SH-SY5Y (cell line): ENCODE measurements at regions not wholly inside any gene's neighbourhood (a gene's known extent, or its start where the extent isn't known, plus 50 kb on each side); places are given as distances from the start of the nearest gene placed in this dataset.

Source experiments
- GATA2 ChIP-seq: IDR thresholded peaks from 2 replicates; pipeline ENCODE4 v1.6.1; 2011; ENCODE audit warnings: mild to moderate bottlenecking, low read depth, low read length
- GATA3 ChIP-seq: IDR thresholded peaks from 2 replicates; pipeline ENCODE4 v1.6.1; 2011; ENCODE audit warnings: low read depth, mild to moderate bottlenecking, low read length, moderate library complexity

DNA sequence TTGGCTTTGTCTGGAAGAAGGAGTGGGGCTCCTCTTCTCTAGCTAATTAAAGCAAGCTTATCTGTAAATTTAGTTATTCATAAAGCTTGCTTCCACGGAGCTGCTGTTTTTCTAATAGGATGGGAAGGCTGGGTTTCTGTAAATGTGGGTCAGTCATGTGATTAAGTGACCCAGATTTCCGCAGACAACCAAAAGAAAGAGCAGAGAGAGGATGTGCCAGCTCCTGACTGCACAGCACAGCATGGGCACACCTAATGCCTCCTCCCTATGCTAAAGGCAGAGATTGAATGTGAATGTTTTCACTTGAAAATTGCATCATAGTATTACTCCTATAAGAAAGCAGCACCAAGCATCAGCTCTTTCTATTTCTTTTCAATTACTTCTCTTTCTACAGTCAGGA lies 160.2 kb downstream of the FAT3 start:
- TF ChIP-seq GATA3: no peak
- no peak; the same call in 1 of the 2 replicates for TF ChIP-seq GATA2
